GM19238 (cell line): ENCODE measurements at regions not wholly inside any gene's neighbourhood (a gene's known extent, or its start where the extent isn't known, plus 50 kb on each side); places are given as distances from the start of the nearest gene placed in this dataset.

Source experiments
- DNase-seq: peaks from one replicate; pipeline ENCODE4 v3.0.0; 2011; ENCODE audit warnings: low spot score; ENCODE audit not compliant: insufficient read length

- no peak for DNase-seq
These were observed 50.3 kb upstream of the HMHB1 start for GRCh38 chr5:143761663-143762062.

DNA sequence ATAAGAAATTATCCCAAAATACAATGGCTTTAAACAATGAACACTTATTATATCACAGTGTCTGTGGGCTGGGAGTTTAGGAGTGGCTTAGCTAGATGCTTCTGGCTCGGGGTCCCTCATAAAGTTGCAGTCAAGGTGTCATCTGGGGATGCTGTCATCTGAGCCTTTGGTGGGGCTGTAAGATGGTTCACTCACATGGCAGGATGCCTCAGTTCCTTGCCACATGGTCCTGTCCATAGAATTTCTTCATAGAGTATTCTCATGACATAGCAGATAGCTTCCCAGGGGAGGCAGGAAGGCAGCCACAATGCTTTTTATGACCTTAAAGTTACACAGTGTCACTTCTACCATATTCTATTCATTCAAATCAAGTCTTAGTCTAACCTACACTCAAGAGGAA, 51.2 kb upstream of the HMHB1 start:
- no peak for DNase-seq

DNA sequence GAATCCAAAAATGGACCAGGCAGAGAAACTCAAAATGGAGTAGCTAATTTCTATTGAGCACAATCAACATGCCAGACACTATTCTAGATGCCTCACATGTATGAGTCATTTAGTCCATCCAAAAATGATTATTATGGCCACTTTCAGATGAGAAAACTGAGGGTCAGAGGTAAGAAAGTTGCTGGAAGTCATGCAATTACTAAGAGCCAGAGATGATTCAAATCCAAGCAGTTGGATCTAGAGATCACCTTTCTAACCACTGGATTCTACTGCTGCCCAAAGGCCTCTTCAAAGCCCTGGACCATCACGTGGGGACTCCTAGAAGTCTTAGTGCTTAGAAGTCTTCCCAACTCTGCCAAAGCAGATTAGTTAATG, 51.8 kb upstream of the HMHB1 start:
- DNase-seq: no peak

GRCh38 chr5:143759396-143760130, 52.4 kb upstream of the HMHB1 start:
- DNase-seq: no peak

DNA sequence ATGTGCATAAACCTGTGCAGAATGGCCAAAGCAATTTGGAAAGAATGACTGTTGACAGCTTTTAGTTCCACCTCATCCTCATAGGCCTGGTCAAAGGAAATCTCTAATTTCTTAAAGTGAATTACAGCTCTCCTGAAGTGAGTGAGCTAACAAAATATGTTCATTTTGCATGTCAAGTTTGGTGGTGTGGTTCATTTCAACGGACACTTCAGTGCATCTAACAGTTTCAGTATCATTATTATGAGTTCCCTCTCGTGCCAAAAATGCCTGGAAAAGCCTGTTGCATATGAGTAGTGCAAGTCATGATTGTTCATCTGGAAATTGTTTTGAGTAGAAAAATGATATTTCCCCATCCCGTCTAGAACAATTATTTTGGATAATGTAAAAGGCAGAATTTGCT, 53.2 kb upstream of the HMHB1 start:
- DNase-seq: peak; percentile 12

DNA sequence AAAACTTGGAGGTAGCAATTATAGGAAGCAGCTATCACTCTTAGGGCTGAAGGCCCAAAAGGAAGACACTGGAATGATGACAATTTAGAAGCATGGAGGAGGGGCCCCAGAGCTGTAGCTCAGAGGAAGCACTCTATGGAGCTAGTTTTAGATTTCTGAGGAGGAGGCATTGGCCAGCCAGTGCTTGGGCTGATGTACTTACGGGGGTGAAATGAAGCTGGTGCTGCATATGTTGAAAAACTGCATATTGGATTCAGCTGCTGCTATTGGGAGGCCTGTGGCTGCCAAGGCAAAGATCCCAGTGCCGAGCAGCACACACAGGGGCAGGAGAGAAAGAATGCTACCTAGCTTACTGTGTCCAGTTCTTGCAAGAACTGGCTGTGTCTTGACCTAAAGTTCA, 53.9 kb upstream of the HMHB1 start:
- DNase-seq: no peak

DNA sequence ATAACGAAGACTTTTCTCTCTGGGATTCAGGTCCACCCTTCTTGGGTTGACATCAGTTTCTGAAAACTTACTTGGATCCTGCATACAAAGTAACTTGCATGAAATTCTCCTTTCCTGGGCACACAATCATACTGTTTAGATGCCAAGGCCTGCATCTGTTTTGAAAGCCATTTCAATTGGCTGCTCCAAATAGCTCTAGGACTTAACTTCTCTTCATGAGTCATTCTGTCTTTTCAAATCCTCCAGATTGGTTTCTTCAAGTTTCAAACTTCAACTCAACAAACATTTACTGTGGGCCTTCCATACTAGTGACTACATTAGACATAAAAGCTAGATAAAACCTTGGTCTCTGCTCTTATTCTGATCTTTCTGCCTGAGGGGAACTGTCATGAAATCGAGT, 54.8 kb upstream of the HMHB1 start:
- no peak for DNase-seq

DNA sequence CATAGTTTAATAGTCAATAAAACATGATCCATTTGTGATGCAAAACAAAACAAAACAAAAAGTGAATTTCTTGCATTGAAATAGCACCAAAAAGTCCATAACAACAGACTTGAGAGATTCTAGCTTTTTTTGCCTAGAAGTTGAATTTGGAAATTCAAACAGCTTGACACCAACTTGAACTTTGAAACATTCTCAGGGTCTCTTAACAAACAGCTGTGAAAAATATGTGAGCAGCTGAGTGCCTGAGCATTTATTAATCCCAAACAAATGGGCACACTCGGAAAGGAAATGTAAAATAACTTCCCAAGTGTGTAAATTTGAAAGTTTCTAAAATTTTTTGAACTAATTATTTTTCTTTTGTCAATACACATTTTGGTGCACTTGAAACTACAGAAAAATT, 56.0 kb upstream of the HMHB1 start:
- DNase-seq: no peak

DNA sequence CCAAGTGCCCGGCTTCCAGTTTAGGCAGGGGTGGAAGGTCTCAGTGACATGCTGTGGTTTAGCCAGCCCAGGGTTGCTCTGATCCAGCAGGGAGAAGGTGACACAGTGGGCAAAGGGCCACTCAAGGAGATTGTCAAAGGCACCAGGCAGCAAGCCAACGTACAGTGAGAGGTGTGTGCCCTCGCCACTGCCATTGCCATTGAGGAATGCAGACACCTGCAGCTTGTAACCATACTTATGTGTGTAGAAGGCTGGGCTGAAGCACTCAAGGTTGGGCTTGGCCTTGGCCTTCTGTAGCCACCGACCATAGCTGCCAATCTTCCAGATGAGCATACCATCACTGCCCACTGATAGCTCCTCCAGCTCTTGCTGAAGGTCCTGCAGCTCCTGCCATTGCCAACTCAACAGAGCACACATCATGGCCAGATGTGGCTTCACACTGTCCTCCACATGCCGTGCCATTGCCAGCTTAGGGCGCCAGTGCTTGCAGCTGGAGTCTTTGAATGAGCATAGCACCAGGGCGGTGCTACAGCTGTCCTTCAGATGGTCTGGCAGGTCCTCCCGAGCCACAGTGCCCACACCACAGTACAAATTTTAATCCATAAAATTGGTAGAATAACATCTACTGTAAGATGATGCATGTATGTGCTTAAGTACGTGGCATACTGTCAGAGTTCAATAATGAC, 59.7 kb upstream of the HMHB1 start:
- no peak for DNase-seq

DNA sequence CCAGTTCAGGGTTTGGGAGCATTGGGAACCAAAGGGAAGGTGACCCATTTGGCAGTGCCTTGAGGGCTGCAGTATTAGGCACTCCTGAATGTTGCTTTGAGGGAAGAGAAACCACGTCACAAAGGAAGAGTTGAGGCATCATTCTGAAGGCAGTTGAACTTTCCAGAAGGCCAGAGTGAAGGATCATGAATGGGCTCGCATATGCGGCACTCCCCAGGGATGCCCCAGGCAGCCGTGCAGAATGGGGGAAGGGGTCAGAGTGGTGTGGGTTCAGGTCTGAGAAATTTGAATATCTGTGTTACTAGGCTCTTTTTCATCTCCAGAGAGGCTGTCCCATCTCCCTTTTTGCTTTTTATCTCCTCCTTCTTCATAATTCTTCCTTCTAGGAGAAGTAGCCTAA, 60.6 kb upstream of the HMHB1 start:
- no peak for DNase-seq

GRCh38 chr5:143749581-143750205, 62.3 kb upstream of the HMHB1 start:
- no peak for DNase-seq

- DNase-seq: no peak
These were observed 63.4 kb upstream of the HMHB1 start for GRCh38 chr5:143748516-143748915.

GRCh38 chr5:143742951-143743350, 69.0 kb upstream of the HMHB1 start:
- DNase-seq: no peak

DNA sequence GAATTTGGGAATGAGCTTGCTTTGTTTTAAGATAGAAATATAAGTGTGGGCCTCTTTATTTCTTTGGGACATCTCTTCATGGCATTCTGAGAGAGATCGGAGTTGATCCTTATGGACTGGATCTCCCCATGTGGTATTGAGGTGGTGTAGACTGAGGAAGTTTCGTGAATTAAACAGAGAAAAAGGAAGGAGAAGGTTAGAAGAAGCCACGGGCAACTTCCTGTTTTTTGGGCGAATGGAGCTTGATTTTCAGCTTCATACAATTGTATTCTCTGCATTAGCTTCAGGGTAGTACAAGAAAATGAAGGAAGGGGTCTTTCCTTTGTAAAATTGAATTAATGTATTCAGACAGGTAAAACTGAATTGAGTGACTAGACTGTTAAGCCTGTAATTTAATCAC, 70.5 kb upstream of the HMHB1 start:
- no peak for DNase-seq

GRCh38 chr5:143740956-143741355, 71.0 kb upstream of the HMHB1 start:
- no peak for DNase-seq

- no peak for DNase-seq
These were observed 72.2 kb upstream of the HMHB1 start for GRCh38 chr5:143739746-143740145.

DNA sequence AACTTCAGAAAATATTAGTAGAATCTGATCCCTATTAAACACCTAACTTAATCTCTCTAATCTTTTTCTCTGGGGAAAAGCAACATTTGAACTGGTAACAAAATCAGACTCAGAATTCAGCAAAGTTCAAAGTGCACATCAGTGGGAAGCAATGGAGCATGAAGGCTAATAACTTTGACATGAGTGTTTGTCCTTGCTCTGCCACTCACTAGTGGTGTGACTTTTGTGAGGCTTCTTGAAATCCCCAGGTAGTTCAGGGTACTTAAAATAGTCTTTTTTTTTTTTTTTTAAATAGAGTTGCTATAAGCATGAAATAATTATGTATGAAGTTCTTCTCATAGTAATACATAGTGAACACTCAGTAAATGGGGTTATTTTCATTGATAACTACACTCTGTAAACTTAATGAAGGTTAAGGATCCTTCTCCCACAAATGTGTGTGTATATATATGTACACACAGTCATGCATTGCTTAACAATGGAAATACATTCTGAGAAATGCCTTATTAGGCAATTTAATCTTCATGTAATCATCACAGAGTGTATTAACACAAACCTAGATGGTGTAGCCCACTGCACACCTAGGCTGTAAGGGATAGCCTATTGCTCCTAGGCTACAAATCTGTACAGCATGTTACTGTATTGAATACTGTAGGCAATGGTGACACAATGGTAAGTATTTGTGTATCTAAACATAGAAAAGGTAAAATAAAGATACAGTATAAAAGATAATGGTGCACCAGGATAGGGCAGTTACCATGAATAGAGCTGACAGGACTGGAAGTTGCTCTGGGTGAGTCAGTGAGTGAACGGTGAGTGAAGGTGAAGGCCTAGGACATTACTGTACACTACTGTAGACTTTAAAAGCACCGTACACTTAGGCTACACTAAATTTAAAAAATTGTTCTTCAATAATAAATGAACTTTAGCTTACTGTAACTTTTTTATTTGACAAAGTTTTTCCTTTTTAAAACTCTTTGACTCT, 73.3 kb upstream of the HMHB1 start:
- DNase-seq: no peak

- no peak for DNase-seq
These were observed 74.9 kb upstream of the HMHB1 start for GRCh38 chr5:143737062-143737461.

DNA sequence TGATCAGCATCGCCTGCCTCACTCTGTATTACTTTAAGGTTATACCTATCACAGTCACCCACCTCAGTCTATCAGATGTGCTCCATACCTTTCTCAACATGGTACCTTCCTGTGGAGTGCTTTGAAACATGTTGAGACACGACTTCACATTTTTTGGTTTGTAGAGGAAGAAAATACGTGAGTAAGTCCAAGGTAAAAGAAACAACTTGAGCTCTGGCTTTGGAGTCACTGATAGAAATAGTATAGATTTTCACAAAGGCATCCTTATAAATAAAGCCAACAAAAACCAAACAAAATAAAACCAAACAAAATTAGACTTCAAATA, 77.5 kb upstream of the HMHB1 start:
- no peak for DNase-seq

DNA sequence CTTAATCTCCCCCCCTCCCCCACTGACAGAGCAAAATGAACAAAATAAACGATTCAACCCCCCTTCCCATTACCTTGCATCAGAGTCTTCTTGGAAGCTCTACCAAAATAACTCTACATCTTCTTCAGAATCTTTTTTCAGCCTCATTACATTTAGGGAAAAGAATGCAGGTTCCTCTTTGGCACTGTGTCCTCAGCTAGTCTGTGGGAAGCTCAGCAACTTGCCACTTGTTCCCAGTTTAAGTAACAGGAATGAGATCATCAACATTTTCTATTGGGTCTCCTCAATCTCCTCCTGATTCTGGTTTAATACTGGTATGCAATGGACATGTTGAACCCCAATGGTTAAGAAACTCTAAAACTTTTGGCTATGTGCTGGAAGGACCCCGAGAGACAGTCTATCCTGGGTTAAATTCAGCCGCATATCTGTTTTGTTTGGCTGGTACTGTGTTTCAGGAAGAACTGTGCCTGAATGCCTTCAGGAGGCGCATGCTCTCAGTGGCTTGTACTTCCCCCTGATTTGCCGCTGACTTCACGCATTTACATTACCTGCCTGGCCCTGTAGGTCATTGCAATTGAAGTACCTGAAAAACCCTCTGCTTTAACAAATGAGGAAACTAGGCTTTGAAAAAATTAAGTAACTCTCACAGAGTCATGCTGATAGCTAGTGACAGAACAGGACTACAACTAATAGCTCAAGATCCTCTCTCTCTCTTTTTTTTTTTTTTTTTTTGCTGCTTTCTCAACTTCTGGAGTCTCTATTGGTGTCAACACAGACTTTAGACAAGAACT, 78.1 kb upstream of the HMHB1 start:
- no peak for DNase-seq

DNA sequence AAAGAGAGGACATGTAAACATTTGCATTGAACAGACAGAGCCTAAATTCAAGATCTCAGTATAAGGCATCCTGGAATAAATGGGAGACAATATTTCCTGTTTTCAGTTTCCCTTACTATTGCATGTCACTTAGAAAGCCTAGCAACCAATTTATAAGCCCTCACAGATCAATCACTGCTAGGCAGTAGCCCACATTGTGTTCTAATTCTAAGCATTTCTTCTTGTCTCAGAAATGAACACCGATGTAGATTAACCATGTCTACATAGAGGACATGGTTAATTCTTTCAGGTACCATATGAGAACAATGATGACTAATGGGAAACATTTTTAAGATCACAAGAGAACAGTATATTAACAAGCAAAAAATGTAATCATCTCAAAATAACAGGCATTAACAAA, 79.6 kb upstream of the HMHB1 start:
- no peak for DNase-seq
